OCI-LY1 (cell line): ENCODE measurements at regions not wholly inside any gene's neighbourhood (a gene's known extent, or its start where the extent isn't known, plus 50 kb on each side); places are given as distances from the start of the nearest gene placed in this dataset.

Experiments
- H2AFZ ChIP-seq: fragments of 200-600 bp; sonication (generic), shearing (Covaris generic); 2 replicates; pipeline ENCODE4 v1.6.0; 2014; ENCODE audit warnings: antibody characterized with exemption, mild to moderate bottlenecking, low read length
- H3F3A ChIP-seq: fragments of 200-600 bp; sonication (generic), shearing (Covaris generic); 2 replicates; pipeline ENCODE4 v1.6.0; 2014; ENCODE audit warnings: mild to moderate bottlenecking, antibody characterized with exemption, low read length, moderate library complexity; ENCODE audit not compliant: insufficient read depth
- H3K27ac ChIP-seq: fragments of 200-600 bp; sonication (generic); 2 replicates; pipeline ENCODE4 v1.5.1; 2014; ENCODE audit warnings: low read length, mixed run types, mild to moderate bottlenecking, low read depth; ENCODE audit not compliant: poor library complexity, severe bottlenecking
- H3K27me3 ChIP-seq: fragments of 200-600 bp; sonication (generic); 2 replicates; pipeline ENCODE4 v1.6.0; 2014; ENCODE audit warnings: antibody characterized with exemption, mild to moderate bottlenecking, low read length, moderate library complexity; ENCODE audit not compliant: insufficient read depth
- H3K36me3 ChIP-seq: fragments of 200-600 bp; sonication (generic); 2 replicates; pipeline ENCODE4 v1.6.1; 2014; ENCODE audit warnings: mild to moderate bottlenecking, antibody characterized with exemption, low read length, moderate library complexity, mixed read lengths; ENCODE audit not compliant: insufficient read depth
- H3K4me1 ChIP-seq: fragments of 200-600 bp; sonication (generic); 2 replicates; pipeline ENCODE4 v1.5.1; 2014; ENCODE audit warnings: mild to moderate bottlenecking, low read length, moderate library complexity; ENCODE audit not compliant: insufficient read depth, severe bottlenecking
- H3K4me2 ChIP-seq: fragments of 200-600 bp; sonication (generic), shearing (Covaris generic); 2 replicates; pipeline ENCODE4 v1.6.1; 2014; ENCODE audit warnings: low read length
- H3K4me3 ChIP-seq: fragments of 200-600 bp; sonication (generic); 2 replicates; pipeline ENCODE4 v1.5.1; 2014; ENCODE audit warnings: low read length, low read depth, mild to moderate bottlenecking, mixed read lengths; ENCODE audit not compliant: poor library complexity, severe bottlenecking
- H3K79me2 ChIP-seq: fragments of 200-600 bp; shearing (Covaris generic); 2 replicates; pipeline ENCODE4 v1.6.1; 2016; ENCODE audit warnings: mixed run types, low read length, mixed read lengths; ENCODE audit not compliant: insufficient read depth
- H3K9ac ChIP-seq: fragments of 200-600 bp; sonication (generic), shearing (Covaris generic); 2 replicates; pipeline ENCODE4 v1.6.1; 2014; ENCODE audit warnings: mild to moderate bottlenecking, low read length, mixed read lengths
- H3K9me2 ChIP-seq: fragments of 200-600 bp; sonication (generic), shearing (Covaris generic); 2 replicates; pipeline ENCODE4 v1.6.1; 2014; ENCODE audit warnings: low read depth, mild to moderate bottlenecking, low read length, mixed read lengths
- H3K9me3 ChIP-seq: fragments of 200-600 bp; shearing (Covaris generic); 2 replicates; pipeline ENCODE4 v1.6.1; 2014; ENCODE audit warnings: low read length, mixed read lengths
- H4K20me1 ChIP-seq: fragments of 200-600 bp; sonication (generic), shearing (Covaris generic); 2 replicates; pipeline ENCODE4 v1.6.0; 2016; ENCODE audit warnings: mild to moderate bottlenecking, low read length; ENCODE audit not compliant: insufficient read depth
- CTCF ChIP-seq: fragments of 200-600 bp; sonication (generic), shearing (Covaris generic); IDR thresholded peaks from 2 replicates; pipeline ENCODE4 v1.5.1; 2017; ENCODE audit warnings: mild to moderate bottlenecking, antibody characterized with exemption, low read length, moderate library complexity, mixed read lengths
- EZH2 ChIP-seq: fragments of 200-600 bp; sonication (generic), shearing (Covaris generic); IDR thresholded peaks from 2 replicates; pipeline ENCODE4 v1.8.0; 2017; ENCODE audit warnings: borderline replicate concordance, mixed run types, mild to moderate bottlenecking, antibody characterized with exemption, low read length, moderate library complexity, mixed read lengths

DNA sequence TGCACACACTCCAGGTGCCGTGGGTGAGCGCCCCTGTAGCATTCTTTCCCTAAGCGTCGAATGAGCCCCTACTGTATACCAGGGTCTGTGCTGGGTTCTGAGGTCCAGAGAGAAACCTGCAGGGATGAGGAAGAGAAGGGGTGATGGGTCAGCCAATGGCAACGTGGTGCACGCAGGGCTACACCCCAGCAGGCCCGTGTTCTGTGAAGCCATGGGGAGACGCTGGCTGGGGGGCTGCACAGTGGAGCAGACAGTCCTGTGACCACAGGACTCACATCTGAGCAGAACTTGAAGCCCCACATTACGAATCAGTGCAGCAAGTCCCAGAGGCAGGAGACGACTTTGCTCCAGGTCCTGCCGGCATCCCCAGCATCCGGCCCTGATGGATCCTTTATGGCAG is 1481.4 kb downstream of the BRD1 start:
- Histone ChIP-seq H3K4me3 (no peak overlapping the region), H3K4me1 (no peaks in the 10 kb centered on the region), H3K27ac (no peak overlapping the region), H3K36me3 (no peaks in the 10 kb centered on the region), H3K79me2 (no peaks in the 10 kb centered on the region), H2AFZ (no peak overlapping the region), H3K27me3 (0 out of 2 replicates have a peak, but pooled peaks cover 3% of the 10 kb centered on the region), H4K20me1 (no peaks in the 10 kb centered on the region), H3K9me3 (no peaks in the 10 kb centered on the region), H3K4me2 (no peak overlapping the region), H3K9ac (no peak overlapping the region), H3F3A (no peaks in the 10 kb centered on the region), H3K9me2 (no peaks in the 10 kb centered on the region)
- TF ChIP-seq CTCF = no peak

- Histone ChIP-seq H3K79me2 (no peaks in the 10 kb centered on the region), H3K27ac (no peak overlapping the region), H4K20me1 (no peaks in the 10 kb centered on the region), H3K9me2 (no peaks in the 10 kb centered on the region), H3K4me1 (no peaks in the 10 kb centered on the region), H3K36me3 (no peaks in the 10 kb centered on the region), H2AFZ (no peak overlapping the region), H3K4me2 (no peak overlapping the region), H3K27me3 (0 out of 2 replicates have a peak, but pooled peaks cover 3% of the 10 kb centered on the region), H3K9ac (no peak overlapping the region), H3K9me3 (no peaks in the 10 kb centered on the region), H3F3A (no peaks in the 10 kb centered on the region), H3K4me3 (no peak overlapping the region)
- no peak for TF ChIP-seq EZH2
- no peak for TF ChIP-seq CTCF
These were observed 1482.0 kb downstream of the BRD1 start for GRCh38 chr22:48345631-48346030.

GRCh38 chr22:48343461-48343860 is 1484.2 kb downstream of the BRD1 start:
- H3K27ac ChIP-seq = no peak overlapping the region
- no peaks in the 10 kb centered on the region for H4K20me1 ChIP-seq
- H3K9me2 ChIP-seq = no peaks in the 10 kb centered on the region
- H3K9me3 ChIP-seq = no peaks in the 10 kb centered on the region
- H3K4me2 ChIP-seq = no peak overlapping the region
- 0 out of 2 replicates have a peak, but pooled peaks cover under 1% of the 10 kb centered on the region for H3K27me3 ChIP-seq
- H3K79me2 ChIP-seq = no peaks in the 10 kb centered on the region
- no peak overlapping the region for H3K4me3 ChIP-seq
- H3F3A ChIP-seq = no peaks in the 10 kb centered on the region
- no peak for TF ChIP-seq CTCF
- no peak for TF ChIP-seq EZH2
- no peaks in the 10 kb centered on the region for H3K4me1 ChIP-seq
- no peak overlapping the region for H2AFZ ChIP-seq
- no peak overlapping the region for H3K9ac ChIP-seq
- no peaks in the 10 kb centered on the region for H3K36me3 ChIP-seq
